ENCODE measurements at regions not wholly inside any gene's neighbourhood (a gene's known extent, or its start where the extent isn't known, plus 50 kb on each side); places are given as distances from the start of the nearest gene placed in this dataset.

- no peak for TF ChIP-seq POLR2A (IDR thresholded peaks at IDR 0.05; ENCODE audit: extremely low read depth, insufficient read length)
- TF ChIP-seq, protein P1, sequence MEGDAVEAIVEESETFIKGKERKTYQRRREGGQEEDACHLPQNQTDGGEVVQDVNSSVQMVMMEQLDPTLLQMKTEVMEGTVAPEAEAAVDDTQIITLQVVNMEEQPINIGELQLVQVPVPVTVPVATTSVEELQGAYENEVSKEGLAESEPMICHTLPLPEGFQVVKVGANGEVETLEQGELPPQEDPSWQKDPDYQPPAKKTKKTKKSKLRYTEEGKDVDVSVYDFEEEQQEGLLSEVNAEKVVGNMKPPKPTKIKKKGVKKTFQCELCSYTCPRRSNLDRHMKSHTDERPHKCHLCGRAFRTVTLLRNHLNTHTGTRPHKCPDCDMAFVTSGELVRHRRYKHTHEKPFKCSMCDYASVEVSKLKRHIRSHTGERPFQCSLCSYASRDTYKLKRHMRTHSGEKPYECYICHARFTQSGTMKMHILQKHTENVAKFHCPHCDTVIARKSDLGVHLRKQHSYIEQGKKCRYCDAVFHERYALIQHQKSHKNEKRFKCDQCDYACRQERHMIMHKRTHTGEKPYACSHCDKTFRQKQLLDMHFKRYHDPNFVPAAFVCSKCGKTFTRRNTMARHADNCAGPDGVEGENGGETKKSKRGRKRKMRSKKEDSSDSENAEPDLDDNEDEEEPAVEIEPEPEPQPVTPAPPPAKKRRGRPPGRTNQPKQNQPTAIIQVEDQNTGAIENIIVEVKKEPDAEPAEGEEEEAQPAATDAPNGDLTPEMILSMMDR (IDR thresholded peaks at IDR 0.05; ENCODE audit: low read depth, low read length): no peak
- TF ChIP-seq, protein P2, sequence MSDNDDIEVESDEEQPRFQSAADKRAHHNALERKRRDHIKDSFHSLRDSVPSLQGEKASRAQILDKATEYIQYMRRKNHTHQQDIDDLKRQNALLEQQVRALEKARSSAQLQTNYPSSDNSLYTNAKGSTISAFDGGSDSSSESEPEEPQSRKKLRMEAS (IDR thresholded peaks at IDR 0.05; ENCODE audit: low read depth, low read length): no peak
- H3K4me3 ChIP-seq (ENCODE audit: low read depth, low read length): no peak overlapping the region
- no peak for DNase-seq (ENCODE audit: low read depth)
Measured at GRCh38 chr12:115088328-115088994, 404.5 kb upstream of the TBX3 start.

DNA sequence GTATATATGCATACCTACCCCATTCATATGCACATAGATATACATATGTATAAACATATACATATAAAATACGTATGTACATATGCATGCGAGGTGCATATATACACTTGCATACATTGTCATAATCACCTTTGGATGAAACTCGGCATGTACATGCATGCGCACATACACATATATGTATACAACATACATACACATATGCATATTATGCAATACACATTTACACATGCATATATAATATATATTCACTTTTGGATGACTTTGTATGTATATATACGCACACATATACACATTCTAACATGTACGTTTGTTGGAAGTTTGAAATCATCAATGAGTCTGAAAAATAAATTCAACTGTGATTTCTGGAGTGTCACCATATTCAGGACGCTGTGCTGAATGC is 401.6 kb upstream of the TBX3 start:
- TF ChIP-seq, protein P1 (IDR thresholded peaks at IDR 0.05; ENCODE audit: low read depth, low read length): no peak
- TF ChIP-seq, protein P2 (IDR thresholded peaks at IDR 0.05; ENCODE audit: low read depth, low read length): no peak
- TF ChIP-seq POLR2A (IDR thresholded peaks at IDR 0.05; ENCODE audit: extremely low read depth, insufficient read length) (no peak), MYC (IDR thresholded peaks at IDR 0.05; ENCODE audit: low read depth, low read length) (no peak)
- DNase-seq (ENCODE audit: low read depth): no peak
- H3K4me3 ChIP-seq (ENCODE audit: low read depth, low read length): no peak overlapping the region

DNA sequence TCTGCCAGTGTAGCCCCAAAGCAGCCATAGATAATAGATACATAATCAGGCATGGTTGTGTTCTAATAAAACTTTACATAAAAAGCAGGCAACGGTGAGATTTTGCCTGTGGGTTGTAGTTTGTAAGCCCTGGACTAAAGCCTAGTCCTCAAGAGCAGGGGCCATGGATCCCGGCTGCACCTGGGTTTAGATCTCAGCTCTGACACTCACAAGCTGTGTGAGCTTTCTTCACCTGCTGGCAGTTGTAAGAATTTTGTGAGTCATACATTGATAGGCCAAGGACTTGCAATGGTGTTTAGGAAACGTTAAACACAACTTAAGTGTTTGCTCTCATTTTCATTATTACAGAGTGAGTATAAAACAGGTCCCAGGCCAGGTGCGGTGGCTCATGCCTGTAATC is 395.8 kb upstream of the TBX3 start:
- DNase-seq (ENCODE audit: low read depth): no peak
- no peak overlapping the region for H3K4me3 ChIP-seq (ENCODE audit: low read depth, low read length)
- TF ChIP-seq POLR2A (IDR thresholded peaks at IDR 0.05; ENCODE audit: extremely low read depth, insufficient read length): no peak
- no peak for TF ChIP-seq MYC (IDR thresholded peaks at IDR 0.05; ENCODE audit: low read depth, low read length)
- TF ChIP-seq, protein P2 (IDR thresholded peaks at IDR 0.05; ENCODE audit: low read depth, low read length): no peak
- TF ChIP-seq, protein P1 (IDR thresholded peaks at IDR 0.05; ENCODE audit: low read depth, low read length): no peak

DNA sequence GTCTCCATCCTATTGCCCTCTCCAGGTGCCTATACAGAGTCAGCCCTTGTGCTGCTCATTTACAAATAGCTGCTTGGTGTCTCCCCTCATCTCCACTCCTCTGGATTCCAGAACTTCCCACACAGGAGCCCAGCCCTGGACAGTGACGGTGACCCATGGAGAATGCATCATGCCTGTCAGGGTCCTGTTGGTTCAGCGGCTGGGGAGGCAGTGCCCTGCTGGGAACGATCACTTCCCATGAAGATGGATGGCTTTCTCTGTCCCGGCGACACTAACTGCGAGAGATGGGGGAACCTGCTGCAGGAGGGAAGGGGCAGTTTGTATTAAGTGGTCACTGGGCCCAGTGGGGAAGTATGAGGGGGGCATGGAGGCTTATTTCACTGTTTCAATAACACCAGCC is 395.0 kb upstream of the TBX3 start:
- TF ChIP-seq, protein P1 (IDR thresholded peaks at IDR 0.05; ENCODE audit: low read depth, low read length): no peak
- TF ChIP-seq MYC (IDR thresholded peaks at IDR 0.05; ENCODE audit: low read depth, low read length) (no peak), POLR2A (IDR thresholded peaks at IDR 0.05; ENCODE audit: extremely low read depth, insufficient read length) (no peak)
- TF ChIP-seq, protein P2 (IDR thresholded peaks at IDR 0.05; ENCODE audit: low read depth, low read length): no peak
- no peak for DNase-seq (ENCODE audit: low read depth)
- no peak overlapping the region for H3K4me3 ChIP-seq (ENCODE audit: low read depth, low read length)

DNA sequence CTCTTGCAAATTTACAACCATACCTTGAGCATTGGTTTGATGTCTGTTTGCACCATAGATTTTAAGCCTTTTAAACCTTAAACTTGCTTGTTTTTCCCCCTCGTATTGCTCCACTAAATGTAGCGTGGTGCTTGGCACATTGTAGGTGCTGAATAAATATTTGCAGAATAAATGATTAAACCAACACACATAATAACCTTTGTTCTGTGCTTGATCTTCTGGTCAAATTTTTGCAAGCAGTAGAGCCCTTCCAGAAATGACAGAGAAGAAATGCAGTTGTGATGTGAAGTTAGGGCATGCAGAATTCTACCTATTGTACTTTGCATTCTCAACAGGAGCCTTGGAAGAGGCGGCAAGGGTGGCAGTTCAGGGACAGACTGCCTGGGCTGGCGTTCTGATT is 394.4 kb upstream of the TBX3 start:
- no peak overlapping the region for H3K4me3 ChIP-seq (ENCODE audit: low read depth, low read length)
- TF ChIP-seq POLR2A (IDR thresholded peaks at IDR 0.05; ENCODE audit: extremely low read depth, insufficient read length) (no peak), MYC (IDR thresholded peaks at IDR 0.05; ENCODE audit: low read depth, low read length) (no peak)
- TF ChIP-seq, protein P1 (IDR thresholded peaks at IDR 0.05; ENCODE audit: low read depth, low read length): no peak
- TF ChIP-seq, protein P2 (IDR thresholded peaks at IDR 0.05; ENCODE audit: low read depth, low read length): no peak
- no peak for DNase-seq (ENCODE audit: low read depth)
